GM21619 (cell line): ENCODE measurements at regions not wholly inside any gene's neighbourhood (a gene's known extent, or its start where the extent isn't known, plus 50 kb on each side); places are given as distances from the start of the nearest gene placed in this dataset.

Experiments used
- ATAC-seq: cut with Tn5 transposase; IDR thresholded peaks from one replicate; pipeline ENCODE4 v1.9.1; 2021; ENCODE audit not compliant: unreplicated experiment

DNA sequence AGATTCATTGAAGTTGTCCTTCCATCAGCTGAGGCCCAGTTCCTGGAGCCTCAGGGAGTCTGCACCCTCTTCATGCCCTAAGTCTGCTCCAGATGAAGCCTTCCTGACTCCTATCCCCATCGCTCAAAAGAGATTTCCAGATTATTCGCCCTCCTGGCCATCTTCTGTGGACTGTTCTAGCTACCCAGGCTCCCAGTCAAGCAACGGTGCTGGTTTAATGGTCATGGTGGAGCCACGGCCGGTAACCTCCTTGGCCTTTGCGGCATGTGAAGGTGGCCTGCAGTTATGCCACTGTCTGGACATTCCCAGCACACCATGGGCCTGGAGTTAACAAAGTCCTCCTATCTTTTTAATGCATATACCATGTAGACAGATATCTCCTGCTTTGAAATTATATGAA lies 140.1 kb upstream of the ASB18 start:
- ATAC-seq, result no peak

GRCh38 chr2:236405357-236405756 lies 141.2 kb upstream of the ASB18 start:
- ATAC-seq, result no peak

GRCh38 chr2:236408090-236408489 lies 143.9 kb upstream of the ASB18 start:
- no peak for ATAC-seq

DNA sequence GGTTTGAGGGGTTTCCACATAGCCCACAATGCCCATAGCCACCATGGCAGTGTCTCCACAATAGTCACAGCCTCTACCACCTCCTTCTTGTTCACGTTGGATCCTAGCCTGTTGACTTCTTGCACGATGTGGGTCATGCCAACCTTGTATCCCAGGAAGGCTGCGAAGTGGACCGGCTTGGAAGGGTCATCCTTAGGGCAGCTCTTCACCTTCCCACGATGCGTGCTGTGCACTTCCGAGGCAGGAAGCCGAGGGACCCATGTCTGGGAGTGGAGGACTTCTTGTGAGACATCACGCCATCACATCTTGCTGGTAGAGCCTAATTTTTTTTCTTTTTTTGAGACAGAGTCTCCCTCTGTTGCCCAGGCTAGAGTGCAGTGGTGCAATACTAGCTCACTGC lies 144.6 kb upstream of the ASB18 start:
- no peak for ATAC-seq

- no peak for ATAC-seq
These were observed 151.7 kb upstream of the ASB18 start for GRCh38 chr2:236415684-236416444.

- ATAC-seq, result no peak
These were observed 152.5 kb upstream of the ACKR3 start for GRCh38 chr2:236417150-236417549.

GRCh38 chr2:236430584-236430983 lies 139.0 kb upstream of the ACKR3 start:
- ATAC-seq, result no peak

DNA sequence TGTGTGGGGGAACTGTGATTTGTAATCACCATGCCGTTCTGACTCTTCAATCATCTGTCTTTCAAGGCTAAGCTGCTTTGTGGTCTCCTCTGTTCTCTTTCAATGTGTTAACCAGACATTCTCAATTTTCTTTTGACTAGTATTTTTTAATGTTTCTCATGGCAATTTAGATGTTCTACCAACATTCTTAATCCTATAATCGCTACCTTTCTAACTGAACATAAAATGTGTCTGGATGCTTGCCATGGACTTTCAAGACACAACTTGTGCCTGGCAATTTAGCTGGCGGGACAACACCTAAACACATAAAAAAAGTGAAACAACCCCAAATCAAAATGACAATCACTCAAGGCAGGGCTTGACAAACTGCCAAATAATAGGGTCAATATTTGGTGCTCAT lies 135.0 kb upstream of the ACKR3 start:
- no peak for ATAC-seq

DNA sequence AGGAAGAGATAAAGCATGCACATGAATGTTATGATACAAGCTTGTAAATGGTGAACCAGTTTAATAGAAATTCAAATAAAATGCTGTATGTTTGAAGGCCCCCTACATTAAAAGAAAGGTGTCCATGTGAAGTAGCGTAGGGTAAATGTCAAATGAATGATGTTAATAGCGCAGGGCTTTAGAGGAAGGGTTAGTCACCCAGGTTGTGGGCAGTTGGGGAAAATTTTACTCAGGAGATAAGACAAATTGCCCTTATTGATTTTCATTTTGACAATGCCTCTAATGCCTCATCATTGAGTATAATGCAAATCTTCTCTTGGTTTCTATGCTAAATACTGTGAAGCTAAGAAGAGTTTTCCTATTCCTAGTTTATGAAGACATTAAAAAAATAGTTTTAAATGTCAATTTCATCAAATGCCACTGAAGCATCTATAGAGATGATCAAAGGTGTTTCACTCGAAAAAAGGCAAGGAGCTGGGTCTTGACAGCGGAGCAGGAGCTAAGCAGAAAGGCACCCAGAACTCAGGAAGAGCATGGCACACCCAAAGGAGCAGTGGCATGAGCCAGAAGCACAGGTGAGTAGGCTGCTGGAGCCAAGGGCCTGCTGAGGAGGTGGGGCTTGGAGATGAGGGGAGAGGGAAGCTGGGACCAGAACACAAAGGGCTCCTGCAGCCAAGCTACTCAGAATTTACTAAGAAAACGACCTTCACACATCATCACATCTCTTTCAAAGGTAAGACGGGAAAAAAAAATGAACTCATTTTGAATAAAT lies 129.3 kb upstream of the ACKR3 start:
- ATAC-seq, result no peak

DNA sequence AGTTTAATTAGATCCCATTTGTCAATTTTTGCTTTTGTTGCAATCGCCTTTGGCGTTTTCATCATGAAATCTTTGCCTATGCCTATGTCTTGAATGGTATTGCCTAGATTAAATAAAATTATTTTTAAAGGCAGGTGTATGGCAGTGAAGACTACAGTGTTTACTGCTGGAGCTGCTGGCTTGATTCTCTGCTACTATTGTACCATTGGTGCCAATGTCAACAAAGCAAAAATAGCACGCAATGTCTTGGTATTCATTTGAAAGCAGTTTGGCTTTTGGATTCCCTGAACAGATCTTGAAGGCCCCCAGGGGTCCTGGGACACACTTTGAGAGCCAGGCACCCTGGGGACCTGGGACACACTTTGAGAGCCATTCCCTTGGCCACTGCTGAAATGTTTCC lies 125.4 kb upstream of the ACKR3 start:
- ATAC-seq, result no peak

- no peak for ATAC-seq
These were observed 123.9 kb upstream of the ACKR3 start for GRCh38 chr2:236445678-236446077.

- ATAC-seq, result no peak
These were observed 123.1 kb upstream of the ACKR3 start for GRCh38 chr2:236446521-236446920.

GRCh38 chr2:236449167-236449761 lies 120.4 kb upstream of the ACKR3 start:
- ATAC-seq, result no peak

GRCh38 chr2:236452238-236452637 lies 117.4 kb upstream of the ACKR3 start:
- no peak for ATAC-seq

- ATAC-seq, result no peak
These were observed 115.5 kb upstream of the ACKR3 start for GRCh38 chr2:236454076-236454475.

DNA sequence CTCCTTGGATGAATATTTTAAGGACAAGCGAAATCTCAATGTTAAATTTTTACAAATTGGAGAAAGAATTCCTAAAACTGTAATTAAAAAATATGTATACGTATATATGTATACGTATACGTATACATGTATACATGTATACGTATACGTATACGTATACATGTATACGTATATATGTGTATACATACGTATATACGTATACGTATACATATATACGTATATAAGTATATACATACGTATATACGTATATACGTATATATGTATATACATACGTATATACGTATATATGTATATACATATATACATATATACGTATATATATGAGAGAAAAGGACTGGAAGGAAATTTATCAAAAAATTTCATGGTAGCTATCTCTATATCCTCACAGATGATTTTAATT lies 110.2 kb upstream of the ACKR3 start:
- no peak for ATAC-seq

DNA sequence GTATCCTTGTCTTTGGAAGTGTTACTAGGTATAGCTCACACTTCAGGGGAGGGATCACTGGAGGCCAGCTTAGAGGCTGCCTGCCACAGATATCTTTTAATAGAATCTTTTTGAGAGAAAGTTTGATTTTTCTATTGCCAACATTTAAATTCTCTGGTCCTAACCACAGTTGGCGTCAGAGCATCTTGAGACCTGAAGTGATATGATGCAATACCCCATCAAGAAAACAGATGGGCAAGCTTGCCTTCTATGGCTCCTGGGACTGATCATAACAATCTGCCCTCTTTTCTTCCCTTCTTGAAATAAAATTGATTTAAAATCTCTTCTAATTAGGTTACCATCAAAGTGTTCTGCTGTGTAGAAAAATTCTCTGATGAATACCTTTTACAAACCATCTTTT lies 105.5 kb upstream of the ACKR3 start:
- ATAC-seq, result no peak

DNA sequence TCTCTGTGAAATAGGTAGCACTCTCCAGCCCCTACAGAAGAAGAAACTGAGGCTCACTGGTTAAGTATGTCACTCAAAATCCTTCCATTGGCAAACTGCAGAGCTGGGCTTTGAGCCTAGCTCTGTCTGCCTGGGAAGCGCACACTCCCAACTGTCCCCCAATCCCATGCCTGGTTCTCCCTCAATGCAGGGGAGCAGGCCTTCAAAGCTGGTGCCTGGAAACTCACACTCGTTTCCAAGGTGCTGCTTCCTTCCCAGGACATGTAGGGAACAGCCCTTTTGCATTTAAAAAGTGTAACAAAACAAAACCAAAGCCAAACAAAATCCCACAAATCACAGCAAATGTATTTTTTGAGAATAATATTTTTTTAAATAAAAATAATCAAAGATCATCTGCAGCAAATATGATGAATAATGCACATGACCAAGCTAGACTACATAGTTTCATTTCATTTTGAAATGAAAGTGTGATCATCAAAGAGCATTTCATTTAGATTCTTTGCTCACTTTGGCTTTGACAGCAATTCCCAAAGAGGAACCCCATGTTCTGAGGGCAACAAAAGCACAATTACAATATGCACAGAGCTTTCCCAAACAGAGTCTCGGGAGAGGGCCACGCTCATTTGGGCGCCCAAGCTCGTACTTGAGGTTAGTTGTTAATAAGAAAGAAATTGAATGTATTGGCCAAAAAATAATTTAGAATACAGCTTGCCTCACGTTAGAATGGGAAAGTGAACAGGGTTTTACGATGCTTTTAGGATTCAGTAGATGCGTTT lies 96.7 kb upstream of the ACKR3 start:
- ATAC-seq, result no peak

DNA sequence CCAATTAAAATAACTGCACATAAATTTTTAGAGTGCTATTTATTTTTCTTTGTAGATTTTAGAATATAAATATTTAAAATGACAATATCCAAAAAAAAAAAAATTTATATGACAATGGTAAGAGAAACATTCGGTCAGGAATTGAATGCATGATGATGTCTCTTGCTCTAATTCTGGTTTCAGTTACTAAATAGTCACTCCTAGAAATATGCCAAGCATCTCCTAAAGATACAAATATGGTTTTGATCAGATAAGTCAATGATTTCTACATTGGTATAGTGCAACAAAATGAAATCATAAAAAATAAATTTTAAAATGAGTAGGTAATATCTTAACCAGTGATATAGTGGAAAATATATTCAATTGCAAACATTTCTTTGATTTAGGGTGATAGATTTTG lies 95.9 kb upstream of the ACKR3 start:
- no peak for ATAC-seq

- no peak for ATAC-seq
These were observed 89.8 kb upstream of the ACKR3 start for GRCh38 chr2:236479814-236480213.

GRCh38 chr2:236483102-236483501 lies 86.5 kb upstream of the ACKR3 start:
- no peak for ATAC-seq
